ENCODE measurements at regions not wholly inside any gene's neighbourhood (a gene's known extent, or its start where the extent isn't known, plus 50 kb on each side); places are given as distances from the start of the nearest gene placed in this dataset.
A peak's percentile ranks its signal among the peaks of the same experiment; 100 is the strongest.

GRCh38 chr20:39946931-39947330, 742.1 kb downstream of the MAFB start:
- Histone ChIP-seq H3K4me3 (ENCODE audit: low read length) (no peak overlapping the region), H3K27ac (ENCODE audit: low read length) (no peak overlapping the region), H3K9me3 (replicated peaks; ENCODE audit: control insufficient read depth, low read depth, low read length) (no peaks in the 10 kb centered on the region), H3K27me3 (ENCODE audit: control insufficient read depth, insufficient read depth, low read length) (no peaks in the 10 kb centered on the region), H3K4me1 (ENCODE audit: control insufficient read depth, insufficient read depth, low read length) (peaks cover 6% of the 10 kb centered on the region), H3K36me3 (ENCODE audit: control insufficient read depth, insufficient read depth, low read length) (no peaks in the 10 kb centered on the region)
- WGBS (ENCODE audit: insufficient coverage): no CpG with 5 or more reads among the region's 2 CpGs
- DNase-seq: peak; percentile 63

- no peak for DNase-seq
- 47% methylated on average over 2 of the region's 5 CpGs for WGBS (ENCODE audit: insufficient coverage)
- Histone ChIP-seq H3K4me3 (ENCODE audit: low read length) (no peak overlapping the region), H3K36me3 (ENCODE audit: control insufficient read depth, insufficient read depth, low read length) (no peaks in the 10 kb centered on the region), H3K4me1 (ENCODE audit: control insufficient read depth, insufficient read depth, low read length) (peaks cover 7% of the 10 kb centered on the region), H3K27ac (ENCODE audit: low read length) (no peak overlapping the region), H3K27me3 (ENCODE audit: control insufficient read depth, insufficient read depth, low read length) (no peaks in the 10 kb centered on the region), H3K9me3 (replicated peaks; ENCODE audit: control insufficient read depth, low read depth, low read length) (no peaks in the 10 kb centered on the region)
These were observed 742.8 kb downstream of the MAFB start for GRCh38 chr20:39946053-39946810.

GRCh38 chr20:39944861-39945260, 744.2 kb downstream of the MAFB start:
- no peaks in the 10 kb centered on the region for H3K9me3 ChIP-seq (replicated peaks; ENCODE audit: control insufficient read depth, low read depth, low read length)
- peaks cover 11% of the 10 kb centered on the region for H3K4me1 ChIP-seq (ENCODE audit: control insufficient read depth, insufficient read depth, low read length)
- no peak overlapping the region for H3K4me3 ChIP-seq (ENCODE audit: low read length)
- no peak overlapping the region for H3K27ac ChIP-seq (ENCODE audit: low read length)
- no peaks in the 10 kb centered on the region for H3K27me3 ChIP-seq (ENCODE audit: control insufficient read depth, insufficient read depth, low read length)
- DNase-seq: no peak
- H3K36me3 ChIP-seq (ENCODE audit: control insufficient read depth, insufficient read depth, low read length): no peaks in the 10 kb centered on the region

GRCh38 chr20:39943336-39943735, 745.7 kb downstream of the MAFB start:
- DNase-seq: no peak
- 81% methylated on average over 3 of the region's 6 CpGs for WGBS (ENCODE audit: insufficient coverage)
- Histone ChIP-seq H3K4me3 (ENCODE audit: low read length) (no peak overlapping the region), H3K36me3 (ENCODE audit: control insufficient read depth, insufficient read depth, low read length) (no peaks in the 10 kb centered on the region), H3K27me3 (ENCODE audit: control insufficient read depth, insufficient read depth, low read length) (no peaks in the 10 kb centered on the region), H3K4me1 (ENCODE audit: control insufficient read depth, insufficient read depth, low read length) (peaks cover 11% of the 10 kb centered on the region), H3K9me3 (replicated peaks; ENCODE audit: control insufficient read depth, low read depth, low read length) (no peaks in the 10 kb centered on the region), H3K27ac (ENCODE audit: low read length) (no peak overlapping the region)

GRCh38 chr20:39941245-39941644, 747.8 kb downstream of the MAFB start:
- H3K9me3 ChIP-seq (replicated peaks; ENCODE audit: control insufficient read depth, low read depth, low read length): no peaks in the 10 kb centered on the region
- peaks cover 2% of the 10 kb centered on the region for H3K27me3 ChIP-seq (ENCODE audit: control insufficient read depth, insufficient read depth, low read length)
- peaks cover 5% of the 10 kb centered on the region for H3K4me1 ChIP-seq (ENCODE audit: control insufficient read depth, insufficient read depth, low read length)
- no peak overlapping the region for H3K4me3 ChIP-seq (ENCODE audit: low read length)
- peak; percentile 63 for DNase-seq
- no CpG with 5 or more reads among the region's 1 CpG for WGBS (ENCODE audit: insufficient coverage)
- no peak overlapping the region for H3K27ac ChIP-seq (ENCODE audit: low read length)
- H3K36me3 ChIP-seq (ENCODE audit: control insufficient read depth, insufficient read depth, low read length): no peaks in the 10 kb centered on the region

- peaks cover 2% of the 10 kb centered on the region for H3K27me3 ChIP-seq (ENCODE audit: control insufficient read depth, insufficient read depth, low read length)
- peaks cover 5% of the 10 kb centered on the region for H3K4me1 ChIP-seq (ENCODE audit: control insufficient read depth, insufficient read depth, low read length)
- no peak overlapping the region for H3K27ac ChIP-seq (ENCODE audit: low read length)
- WGBS (ENCODE audit: insufficient coverage): 62% methylated on average over 2 of the region's 2 CpGs
- H3K36me3 ChIP-seq (ENCODE audit: control insufficient read depth, insufficient read depth, low read length): no peaks in the 10 kb centered on the region
- H3K4me3 ChIP-seq (ENCODE audit: low read length): no peak overlapping the region
- no peaks in the 10 kb centered on the region for H3K9me3 ChIP-seq (replicated peaks; ENCODE audit: control insufficient read depth, low read depth, low read length)
- DNase-seq: no peak
These were observed 749.7 kb downstream of the MAFB start for GRCh38 chr20:39939241-39939865.

GRCh38 chr20:39936401-39936800, 752.6 kb downstream of the MAFB start:
- Histone ChIP-seq H3K36me3 (ENCODE audit: control insufficient read depth, insufficient read depth, low read length) (no peaks in the 10 kb centered on the region), H3K27me3 (ENCODE audit: control insufficient read depth, insufficient read depth, low read length) (peaks cover 2% of the 10 kb centered on the region), H3K4me1 (ENCODE audit: control insufficient read depth, insufficient read depth, low read length) (peaks cover 5% of the 10 kb centered on the region), H3K9me3 (replicated peaks; ENCODE audit: control insufficient read depth, low read depth, low read length) (no peaks in the 10 kb centered on the region), H3K4me3 (ENCODE audit: low read length) (no peak overlapping the region), H3K27ac (ENCODE audit: low read length) (no peak overlapping the region)
- 67% methylated on average over 4 of the region's 5 CpGs for WGBS (ENCODE audit: insufficient coverage)
- no peak for DNase-seq

- H3K9me3 ChIP-seq (replicated peaks; ENCODE audit: control insufficient read depth, low read depth, low read length): no peaks in the 10 kb centered on the region
- peaks cover 2% of the 10 kb centered on the region for H3K27me3 ChIP-seq (ENCODE audit: control insufficient read depth, insufficient read depth, low read length)
- H3K4me1 ChIP-seq (ENCODE audit: control insufficient read depth, insufficient read depth, low read length): peaks cover 2% of the 10 kb centered on the region
- DNase-seq: no peak
- WGBS (ENCODE audit: insufficient coverage): 39% methylated on average over 3 of the region's 4 CpGs
- no peak overlapping the region for H3K27ac ChIP-seq (ENCODE audit: low read length)
- no peaks in the 10 kb centered on the region for H3K36me3 ChIP-seq (ENCODE audit: control insufficient read depth, insufficient read depth, low read length)
- no peak overlapping the region for H3K4me3 ChIP-seq (ENCODE audit: low read length)
These were observed 753.1 kb downstream of the MAFB start for GRCh38 chr20:39935901-39936300.

GRCh38 chr20:39916236-39916765, 772.7 kb downstream of the MAFB start:
- DNase-seq: no peak
- H3K9me3 ChIP-seq (replicated peaks; ENCODE audit: control insufficient read depth, low read depth, low read length): no peaks in the 10 kb centered on the region
- no peaks in the 10 kb centered on the region for H3K4me1 ChIP-seq (ENCODE audit: control insufficient read depth, insufficient read depth, low read length)
- no peaks in the 10 kb centered on the region for H3K27me3 ChIP-seq (ENCODE audit: control insufficient read depth, insufficient read depth, low read length)
- no peak overlapping the region for H3K27ac ChIP-seq (ENCODE audit: low read length)
- H3K4me3 ChIP-seq (ENCODE audit: low read length): no peak overlapping the region
- WGBS (ENCODE audit: insufficient coverage): 83% methylated on average over 1 of the region's 2 CpGs
- no peaks in the 10 kb centered on the region for H3K36me3 ChIP-seq (ENCODE audit: control insufficient read depth, insufficient read depth, low read length)

- Histone ChIP-seq H3K9me3 (replicated peaks; ENCODE audit: control insufficient read depth, low read depth, low read length) (no peaks in the 10 kb centered on the region), H3K36me3 (ENCODE audit: control insufficient read depth, insufficient read depth, low read length) (no peaks in the 10 kb centered on the region), H3K4me3 (ENCODE audit: low read length) (no peak overlapping the region), H3K27me3 (ENCODE audit: control insufficient read depth, insufficient read depth, low read length) (no peaks in the 10 kb centered on the region), H3K4me1 (ENCODE audit: control insufficient read depth, insufficient read depth, low read length) (peaks cover 9% of the 10 kb centered on the region), H3K27ac (ENCODE audit: low read length) (no peak overlapping the region)
- no peak for DNase-seq
- 81% methylated on average over 2 of the region's 3 CpGs for WGBS (ENCODE audit: insufficient coverage)
These were observed 775.8 kb downstream of the MAFB start for GRCh38 chr20:39913274-39913673.
